Activated effector memory CD4-positive, alpha-beta T cell treated with anti-CD3 and anti-CD28 coated beads, Interleukin-2, amount 50 U/mL, for 16 hours (primary cell): ENCODE measurements at regions not wholly inside any gene's neighbourhood (a gene's known extent, or its start where the extent isn't known, plus 50 kb on each side); places are given as distances from the start of the nearest gene placed in this dataset.

Source experiments
- DNase-seq: peaks from one replicate; pipeline ENCODE4 v3.0.0-alpha.2; 2020

GRCh38 chr16:85991425-85991824 is 92.5 kb downstream of the IRF8 start:
- no peak for DNase-seq

DNA sequence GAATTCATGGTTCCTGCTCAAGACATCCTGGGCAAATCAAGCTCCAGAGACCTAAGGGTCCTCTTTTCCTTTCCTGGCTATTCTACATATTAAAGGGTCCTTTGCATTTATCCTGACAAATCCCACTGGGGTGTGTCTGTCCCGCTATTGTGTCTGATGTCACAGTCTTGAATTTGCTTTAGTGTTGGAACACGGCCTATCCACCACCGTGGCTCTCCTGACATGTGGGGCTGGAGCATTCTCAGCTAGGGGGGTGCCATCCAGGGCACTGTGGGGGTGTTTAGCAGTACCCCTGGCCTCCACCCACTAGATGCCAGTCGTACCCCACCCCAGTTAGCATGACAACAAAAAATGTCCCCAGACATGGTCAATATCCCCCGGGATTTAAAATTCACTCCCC is 92.9 kb downstream of the IRF8 start:
- peak; percentile 36 for DNase-seq

- DNase-seq: peak; percentile 31
These were observed 93.4 kb downstream of the IRF8 start for GRCh38 chr16:85992359-85992758.

DNA sequence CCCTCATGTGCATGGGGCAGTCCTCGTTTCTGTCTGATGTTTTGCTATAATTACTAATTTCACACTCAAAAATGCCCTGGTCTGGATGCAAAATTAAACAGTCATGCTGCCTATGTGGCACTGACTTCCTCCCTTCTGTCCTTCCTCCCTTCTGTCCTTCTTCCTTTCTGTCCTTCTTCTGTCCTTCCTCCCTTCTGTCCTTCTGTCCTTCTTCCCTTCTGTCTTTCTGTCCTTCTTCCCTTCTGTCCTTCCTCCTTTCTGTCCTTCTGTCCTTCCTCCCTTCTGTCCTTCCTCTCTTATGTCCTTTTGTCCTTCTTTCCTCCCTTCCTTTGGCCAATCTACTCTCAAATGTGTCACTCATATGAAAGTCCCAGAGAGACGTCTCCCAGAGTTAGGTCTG is 93.8 kb downstream of the IRF8 start:
- DNase-seq: no peak

GRCh38 chr16:85994492-85995490 is 95.8 kb downstream of the IRF8 start:
- peak; percentile 36 for DNase-seq

DNA sequence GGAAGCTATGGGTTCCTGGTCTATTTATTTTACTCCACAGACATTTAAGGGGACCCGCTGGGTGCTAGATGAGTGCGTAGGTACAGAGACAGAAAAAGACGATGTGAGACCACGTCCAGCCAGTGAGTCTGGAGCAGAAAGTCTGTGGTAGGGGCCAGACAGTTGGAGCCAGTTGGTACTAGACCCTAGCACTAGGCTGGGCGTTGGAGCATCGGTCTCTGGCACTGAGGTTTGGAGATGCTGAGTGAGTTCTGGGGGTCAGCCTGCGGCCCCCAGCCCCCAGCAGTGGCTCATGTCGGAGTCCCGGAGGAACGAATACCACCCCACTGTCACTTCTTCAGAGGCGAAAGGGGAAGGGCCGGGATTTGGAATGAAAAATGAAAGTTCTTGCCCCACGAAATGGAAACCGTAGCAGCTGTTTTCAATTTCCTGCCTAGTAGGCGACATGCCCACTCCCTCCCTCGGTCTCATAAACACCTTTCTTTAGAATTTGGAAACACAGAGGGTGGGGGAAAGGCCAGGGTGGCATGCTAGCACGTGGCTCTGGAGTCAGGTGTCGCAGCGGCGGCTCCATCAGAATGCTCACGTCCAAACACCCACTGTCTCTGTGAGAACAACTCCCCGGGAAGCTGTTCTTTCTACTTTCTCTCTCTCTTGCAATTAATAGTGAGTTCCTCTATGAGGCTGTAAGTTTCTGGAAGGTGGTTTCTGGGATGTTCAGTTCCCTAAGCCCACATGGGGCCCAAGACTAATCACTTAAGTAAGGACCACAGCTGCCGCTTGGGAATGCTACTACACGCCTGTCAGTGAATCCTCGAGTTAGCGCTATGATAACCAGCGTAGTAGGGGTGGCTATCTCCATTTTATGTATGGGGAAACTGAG is 96.8 kb downstream of the IRF8 start:
- DNase-seq: peak; percentile 19

- DNase-seq: no peak
These were observed 97.9 kb downstream of the IRF8 start for GRCh38 chr16:85996843-85997242.

DNA sequence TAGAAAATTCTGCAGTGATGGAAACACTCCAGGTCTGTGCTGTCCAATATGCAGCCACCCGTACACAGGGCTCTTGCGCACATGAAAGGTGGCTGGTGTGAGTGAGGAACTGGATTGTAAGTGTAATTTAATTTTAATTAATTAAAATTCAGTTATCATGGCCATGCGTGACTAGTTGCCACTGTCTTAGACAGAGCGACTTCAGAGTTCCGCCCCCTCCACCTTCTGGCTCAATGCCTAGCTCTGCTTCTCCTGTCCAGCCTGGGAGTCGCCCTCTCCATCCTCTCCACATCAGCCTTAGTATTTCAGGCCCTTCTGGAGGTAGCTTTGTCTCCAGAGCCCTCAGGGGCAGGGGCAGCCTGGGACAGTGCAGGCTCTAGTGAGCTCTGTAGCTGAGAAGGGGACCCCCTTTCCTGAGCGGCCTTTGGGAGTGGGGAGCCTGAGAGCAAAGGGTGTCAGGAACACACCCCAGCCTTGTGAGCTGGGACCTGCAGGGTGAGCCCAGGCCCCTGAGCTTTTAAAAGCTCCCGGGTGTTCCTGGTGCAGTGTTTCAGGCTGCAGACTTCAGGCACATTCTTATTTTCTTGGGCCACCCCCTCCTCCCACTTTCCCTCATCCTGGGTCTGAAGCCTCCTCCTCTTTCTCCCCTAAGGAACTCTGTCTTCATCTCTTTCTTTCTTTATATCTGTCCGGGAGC is 99.4 kb downstream of the IRF8 start:
- no peak for DNase-seq

- no peak for DNase-seq
These were observed 100.1 kb downstream of the IRF8 start for GRCh38 chr16:85998868-85999729.

DNA sequence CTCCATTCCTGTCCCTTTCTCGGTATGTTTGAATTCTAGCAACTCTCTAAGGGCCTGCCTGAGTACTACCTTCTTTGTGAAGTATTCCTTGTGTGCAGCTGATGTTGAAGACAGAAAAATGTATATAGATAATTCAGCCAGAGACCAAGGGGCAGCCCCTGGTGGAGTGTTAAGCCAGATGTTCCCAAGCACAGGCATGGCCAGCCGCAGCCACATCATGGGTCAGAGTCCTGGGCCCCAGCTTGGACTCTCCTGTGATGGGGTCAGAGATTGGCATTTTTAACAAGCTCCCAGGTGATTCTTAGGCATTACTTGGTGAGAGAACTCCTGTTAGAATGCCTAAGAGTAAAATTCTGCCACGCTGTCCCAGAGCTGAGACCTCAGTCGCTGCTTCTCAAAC is 100.8 kb downstream of the IRF8 start:
- DNase-seq: no peak

- DNase-seq: no peak
These were observed 103.4 kb downstream of the IRF8 start for GRCh38 chr16:86002178-86002900.

DNA sequence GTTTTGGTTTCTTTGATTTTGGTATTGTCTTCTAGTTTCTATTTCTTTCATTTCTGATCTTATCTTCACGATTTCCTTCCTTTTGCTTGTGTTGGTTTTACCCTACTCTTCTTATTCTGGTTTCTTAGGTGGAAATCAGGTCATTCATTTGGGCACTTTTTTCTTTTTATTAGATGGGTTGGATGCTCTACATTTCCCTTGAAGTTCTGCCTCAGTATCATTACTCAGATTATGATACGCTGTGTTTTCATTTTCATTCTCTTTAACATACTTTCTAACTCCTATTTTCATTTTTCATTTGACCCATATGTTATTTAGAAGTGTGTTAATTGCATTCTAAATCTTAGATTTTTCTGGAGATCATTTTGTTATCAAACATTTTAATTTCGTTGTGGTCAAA is 108.6 kb downstream of the IRF8 start:
- no peak for DNase-seq

- peak; percentile 22 for DNase-seq
These were observed 111.7 kb downstream of the IRF8 start for GRCh38 chr16:86010680-86011141.

- no peak for DNase-seq
These were observed 112.6 kb downstream of the IRF8 start for GRCh38 chr16:86011532-86011931.

GRCh38 chr16:86012221-86012620 is 113.3 kb downstream of the IRF8 start:
- no peak for DNase-seq

- DNase-seq: no peak
These were observed 114.9 kb downstream of the IRF8 start for GRCh38 chr16:86013867-86014266.

GRCh38 chr16:86015606-86016005 is 116.6 kb downstream of the IRF8 start:
- DNase-seq: peak; percentile 44

GRCh38 chr16:86016201-86016965 is 117.4 kb downstream of the IRF8 start:
- peak; percentile 69 for DNase-seq

DNA sequence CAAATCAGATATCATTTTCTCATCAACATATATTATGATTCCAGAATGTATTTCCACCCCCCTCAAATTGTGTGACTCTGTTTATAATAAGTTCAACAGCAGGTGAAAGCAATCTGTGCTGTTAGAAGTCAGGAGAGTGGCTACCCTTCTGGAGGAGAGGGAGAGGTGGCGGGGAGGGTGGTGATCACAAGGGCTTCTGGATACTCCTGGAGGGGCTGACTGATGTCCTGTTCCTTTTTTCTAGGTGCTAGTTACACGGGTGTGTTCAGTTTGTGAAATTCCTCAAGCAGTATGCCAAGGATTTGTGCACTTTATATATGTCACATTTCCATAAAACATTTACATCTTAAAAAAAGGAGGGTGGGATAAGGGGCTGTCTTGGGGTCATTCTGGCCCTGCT is 119.1 kb downstream of the IRF8 start:
- no peak for DNase-seq

GRCh38 chr16:86018487-86018886 is 119.5 kb downstream of the IRF8 start:
- DNase-seq: peak; percentile 37
